WTC11 (cell line): ENCODE measurements at regions not wholly inside any gene's neighbourhood (a gene's known extent, or its start where the extent isn't known, plus 50 kb on each side); places are given as distances from the start of the nearest gene placed in this dataset.

Experiments used
- ATAC-seq: fragments of 200-7000 bp; cut with Tn5 transposase; 2 replicates; pipeline ENCODE4 v1.10.0; 2021; ENCODE audit warnings: mild to moderate bottlenecking, moderate library complexity
- CTCF ChIA-PET: fragments of 300-600 bp; sonication (Branson Sonifier 250); formaldehyde crosslinking; loops from one replicate; lab custom pipeline; 2021; ENCODE audit warnings: antibody characterized with exemption; lab: Charles Lee
- POLR2A ChIA-PET: fragments of 350-600 bp; sonication (Branson Sonifier 250); formaldehyde crosslinking; loops from one replicate; lab custom pipeline; 2021; ENCODE audit warnings: antibody characterized with exemption; lab: Charles Lee
- DNase-seq: peaks from one replicate; pipeline ENCODE4 v3.0.0; 2021; ENCODE audit warnings: low spot score
- H3K27ac Mint-ChIP-seq: 2 replicates; pipeline ENCODE4 v1.8.0; 2021; ENCODE audit warnings: mixed read lengths
- H3K27me3 Mint-ChIP-seq: 2 replicates; pipeline ENCODE4 v1.8.0; 2021; ENCODE audit warnings: low read depth, mild to moderate bottlenecking, moderate library complexity, mixed read lengths
- H3K36me3 Mint-ChIP-seq: 2 replicates; pipeline ENCODE4 v1.8.0; 2021; ENCODE audit warnings: mixed read lengths
- H3K4me1 Mint-ChIP-seq: 2 replicates; pipeline ENCODE4 v1.8.0; 2022; ENCODE audit warnings: mixed read lengths
- H3K4me3 Mint-ChIP-seq: 2 replicates; pipeline ENCODE4 v1.8.0; 2021; ENCODE audit warnings: mild to moderate bottlenecking, moderate library complexity, mixed read lengths
- H3K9me3 Mint-ChIP-seq: 2 replicates; pipeline ENCODE4 v1.8.0; 2021; ENCODE audit warnings: mixed read lengths
- CBFB ChIP-seq: sonication (generic); formaldehyde crosslinking; IDR thresholded peaks from 2 replicates; pipeline ENCODE4 v1.8.1; 2022; ENCODE audit warnings: mild to moderate bottlenecking, low read depth, missing genetic modification reagents
- ERG ChIP-seq: fragments of 250-450 bp; sonication (Bioruptor Pico); IDR thresholded peaks from 2 replicates; pipeline ENCODE4 v1.8.0; 2021; ENCODE audit warnings: mild to moderate bottlenecking
- FOXK1 ChIP-seq: sonication (generic); formaldehyde crosslinking; IDR thresholded peaks from 2 replicates; pipeline ENCODE4 v1.8.0; 2022; ENCODE audit warnings: mild to moderate bottlenecking, moderate library complexity, missing genetic modification reagents
- GRHL2 ChIP-seq: fragments of 250-450 bp; sonication (Bioruptor Pico); IDR thresholded peaks from 2 replicates; pipeline ENCODE4 v1.8.0; 2022; ENCODE audit warnings: mild to moderate bottlenecking, moderate library complexity; ENCODE audit not compliant: insufficient replicate concordance, severe bottlenecking
- HMGA2 ChIP-seq: fragments of 250-450 bp; sonication (Bioruptor Pico); IDR thresholded peaks from 2 replicates; pipeline ENCODE4 v1.4.0; 2021; ENCODE audit warnings: mild to moderate bottlenecking, moderate library complexity
- IRF2 ChIP-seq: sonication (generic); formaldehyde crosslinking; IDR thresholded peaks from 2 replicates; pipeline ENCODE4 v1.8.0; 2022; ENCODE audit warnings: low read depth, missing genetic modification reagents, borderline replicate concordance
- MXD4 ChIP-seq: fragments of 250-450 bp; sonication (Bioruptor Pico); IDR thresholded peaks from 2 replicates; pipeline ENCODE4 v1.8.0; 2021; ENCODE audit warnings: mild to moderate bottlenecking, moderate library complexity, borderline replicate concordance
- MYBL2 ChIP-seq: sonication (generic); formaldehyde crosslinking; IDR thresholded peaks from 2 replicates; pipeline ENCODE4 v1.8.1; 2023; ENCODE audit warnings: mild to moderate bottlenecking, moderate library complexity, missing genetic modification reagents
- NR1H2 ChIP-seq: sonication (generic); formaldehyde crosslinking; IDR thresholded peaks from 2 replicates; pipeline ENCODE4 v1.9.0; 2021; ENCODE audit warnings: mild to moderate bottlenecking, moderate library complexity, missing genetic modification reagents
- RELA ChIP-seq: sonication (generic); formaldehyde crosslinking; IDR thresholded peaks from 2 replicates; pipeline ENCODE4 v1.8.1; 2022; ENCODE audit warnings: missing genetic modification reagents, mild to moderate bottlenecking, borderline replicate concordance
- RORB ChIP-seq: fragments of 250-450 bp; sonication (Bioruptor Pico); IDR thresholded peaks from 2 replicates; pipeline ENCODE4 v1.9.0; 2021; ENCODE audit warnings: mild to moderate bottlenecking
- TEAD4 ChIP-seq: sonication (generic); formaldehyde crosslinking; IDR thresholded peaks from 2 replicates; pipeline ENCODE4 v1.8.0; 2022; ENCODE audit warnings: mild to moderate bottlenecking, missing genetic modification reagents
- ZBTB43 ChIP-seq: sonication (generic); formaldehyde crosslinking; IDR thresholded peaks from 2 replicates; pipeline ENCODE4 v1.8.1; 2023; ENCODE audit warnings: mild to moderate bottlenecking, missing genetic modification reagents
- ZNF219 ChIP-seq: sonication (generic); formaldehyde crosslinking; IDR thresholded peaks from 2 replicates; pipeline ENCODE4 v1.8.0; 2023; ENCODE audit warnings: missing genetic modification reagents, mild to moderate bottlenecking, borderline replicate concordance
- ZNF232 ChIP-seq: sonication (generic); formaldehyde crosslinking; IDR thresholded peaks from 2 replicates; pipeline ENCODE4 v1.8.0; 2022; ENCODE audit warnings: mild to moderate bottlenecking, missing genetic modification reagents
- ZSCAN18 ChIP-seq: fragments of 250-450 bp; sonication (Bioruptor Pico); IDR thresholded peaks from 2 replicates; pipeline ENCODE4 v2.1.2; 2022; ENCODE audit warnings: mild to moderate bottlenecking, moderate library complexity
- TF ChIP-seq, protein P1 (sequence below): sonication (generic); formaldehyde crosslinking; IDR thresholded peaks from 2 replicates; pipeline ENCODE4 v1.8.1; 2022; ENCODE audit warnings: mild to moderate bottlenecking, moderate library complexity, missing genetic modification reagents
- TF ChIP-seq, protein P2 (sequence below): sonication (generic); formaldehyde crosslinking; IDR thresholded peaks from 2 replicates; pipeline ENCODE4 v1.8.1; 2023; ENCODE audit warnings: mild to moderate bottlenecking, missing genetic modification reagents, moderate library complexity
- TF ChIP-seq, protein P3 (sequence below): fragments of 250-450 bp; sonication (Bioruptor Pico); IDR thresholded peaks from 2 replicates; pipeline ENCODE4 v1.9.0; 2021; ENCODE audit warnings: mild to moderate bottlenecking
- TF ChIP-seq, protein P4 (sequence below): sonication (generic); formaldehyde crosslinking; IDR thresholded peaks from 2 replicates; pipeline ENCODE4 v1.8.0; 2023; ENCODE audit warnings: missing genetic modification reagents, mild to moderate bottlenecking, borderline replicate concordance
- TF ChIP-seq, protein P5 (sequence below): sonication (generic); formaldehyde crosslinking; IDR thresholded peaks from 2 replicates; pipeline ENCODE4 v1.8.1; 2022; ENCODE audit warnings: low read depth, mild to moderate bottlenecking, moderate library complexity, missing genetic modification reagents, borderline replicate concordance

DNA sequence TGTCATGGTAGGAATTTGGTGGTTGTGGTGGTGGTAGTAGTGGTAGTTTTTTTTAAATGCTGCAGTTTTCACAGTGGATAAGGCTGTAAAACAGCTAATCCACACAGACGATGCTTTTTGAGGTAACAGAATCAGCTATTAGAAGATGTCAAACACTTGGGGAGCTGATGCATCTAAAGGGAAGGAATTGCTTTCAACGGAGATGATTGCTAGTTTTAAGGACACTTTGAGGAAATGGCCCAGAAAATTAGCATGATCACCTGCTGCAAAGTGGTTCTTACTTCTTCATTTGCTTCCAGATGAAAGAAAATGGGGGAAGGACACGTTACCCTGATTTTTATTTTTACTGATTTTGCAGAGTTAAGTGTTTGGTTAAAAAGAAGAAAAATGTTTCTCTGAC lies 178.2 kb upstream of the ATP10B start:
- Mint-ChIP-seq H3K4me1 (no peaks in the 10 kb centered on the region), H3K9me3 (no peaks in the 10 kb centered on the region; the same call in 1 of the 2 replicates), H3K27me3 (no peaks in the 10 kb centered on the region), H3K27ac (no peak overlapping the region), H3K4me3 (no peak overlapping the region), H3K36me3 (no peaks in the 10 kb centered on the region)
- ATAC-seq (no peak), DNase-seq (no peak)
- ChIA-PET CTCF (no interaction called here), POLR2A (no interaction called here)
- TF ChIP-seq GRHL2 (CRISPR knock-in tag) (no peak), ZNF219 (no peak), RORB (CRISPR knock-in tag) (no peak), ZBTB43 (no peak), NR1H2 (CRISPR knock-in tag) (no peak), ZSCAN18 (CRISPR knock-in tag) (no peak), MYBL2 (no peak), HMGA2 (CRISPR knock-in tag) (no peak), FOXK1 (no peak), ZNF232 (no peak)
- TF ChIP-seq, protein P1, sequence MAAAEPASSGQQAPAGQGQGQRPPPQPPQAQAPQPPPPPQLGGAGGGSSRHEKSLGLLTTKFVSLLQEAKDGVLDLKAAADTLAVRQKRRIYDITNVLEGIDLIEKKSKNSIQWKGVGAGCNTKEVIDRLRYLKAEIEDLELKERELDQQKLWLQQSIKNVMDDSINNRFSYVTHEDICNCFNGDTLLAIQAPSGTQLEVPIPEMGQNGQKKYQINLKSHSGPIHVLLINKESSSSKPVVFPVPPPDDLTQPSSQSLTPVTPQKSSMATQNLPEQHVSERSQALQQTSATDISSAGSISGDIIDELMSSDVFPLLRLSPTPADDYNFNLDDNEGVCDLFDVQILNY (CRISPR knock-in tag), result no peak
- TF ChIP-seq, protein P2, sequence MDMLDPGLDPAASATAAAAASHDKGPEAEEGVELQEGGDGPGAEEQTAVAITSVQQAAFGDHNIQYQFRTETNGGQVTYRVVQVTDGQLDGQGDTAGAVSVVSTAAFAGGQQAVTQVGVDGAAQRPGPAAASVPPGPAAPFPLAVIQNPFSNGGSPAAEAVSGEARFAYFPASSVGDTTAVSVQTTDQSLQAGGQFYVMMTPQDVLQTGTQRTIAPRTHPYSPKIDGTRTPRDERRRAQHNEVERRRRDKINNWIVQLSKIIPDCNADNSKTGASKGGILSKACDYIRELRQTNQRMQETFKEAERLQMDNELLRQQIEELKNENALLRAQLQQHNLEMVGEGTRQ (CRISPR knock-in tag), result no peak
- TF ChIP-seq, protein P3, sequence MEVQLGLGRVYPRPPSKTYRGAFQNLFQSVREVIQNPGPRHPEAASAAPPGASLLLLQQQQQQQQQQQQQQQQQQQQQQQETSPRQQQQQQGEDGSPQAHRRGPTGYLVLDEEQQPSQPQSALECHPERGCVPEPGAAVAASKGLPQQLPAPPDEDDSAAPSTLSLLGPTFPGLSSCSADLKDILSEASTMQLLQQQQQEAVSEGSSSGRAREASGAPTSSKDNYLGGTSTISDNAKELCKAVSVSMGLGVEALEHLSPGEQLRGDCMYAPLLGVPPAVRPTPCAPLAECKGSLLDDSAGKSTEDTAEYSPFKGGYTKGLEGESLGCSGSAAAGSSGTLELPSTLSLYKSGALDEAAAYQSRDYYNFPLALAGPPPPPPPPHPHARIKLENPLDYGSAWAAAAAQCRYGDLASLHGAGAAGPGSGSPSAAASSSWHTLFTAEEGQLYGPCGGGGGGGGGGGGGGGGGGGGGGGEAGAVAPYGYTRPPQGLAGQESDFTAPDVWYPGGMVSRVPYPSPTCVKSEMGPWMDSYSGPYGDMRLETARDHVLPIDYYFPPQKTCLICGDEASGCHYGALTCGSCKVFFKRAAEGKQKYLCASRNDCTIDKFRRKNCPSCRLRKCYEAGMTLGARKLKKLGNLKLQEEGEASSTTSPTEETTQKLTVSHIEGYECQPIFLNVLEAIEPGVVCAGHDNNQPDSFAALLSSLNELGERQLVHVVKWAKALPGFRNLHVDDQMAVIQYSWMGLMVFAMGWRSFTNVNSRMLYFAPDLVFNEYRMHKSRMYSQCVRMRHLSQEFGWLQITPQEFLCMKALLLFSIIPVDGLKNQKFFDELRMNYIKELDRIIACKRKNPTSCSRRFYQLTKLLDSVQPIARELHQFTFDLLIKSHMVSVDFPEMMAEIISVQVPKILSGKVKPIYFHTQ (CRISPR knock-in tag), result no peak

GRCh38 chr5:161027763-161028162 lies 175.8 kb upstream of the ATP10B start:
- Mint-ChIP-seq H3K4me3 (no peak overlapping the region), H3K4me1 (no peaks in the 10 kb centered on the region), H3K9me3 (no peaks in the 10 kb centered on the region; the same call in 1 of the 2 replicates), H3K27ac (no peak overlapping the region), H3K36me3 (no peaks in the 10 kb centered on the region), H3K27me3 (no peaks in the 10 kb centered on the region)
- CTCF ChIA-PET, result no interaction called here
- POLR2A ChIA-PET, result no interaction called here
- no peak for ATAC-seq
- DNase-seq, result no peak
- no peak for TF ChIP-seq TEAD4 (CRISPR knock-in tag)
- no peak for TF ChIP-seq CBFB (CRISPR knock-in tag)
- TF ChIP-seq, protein P4, sequence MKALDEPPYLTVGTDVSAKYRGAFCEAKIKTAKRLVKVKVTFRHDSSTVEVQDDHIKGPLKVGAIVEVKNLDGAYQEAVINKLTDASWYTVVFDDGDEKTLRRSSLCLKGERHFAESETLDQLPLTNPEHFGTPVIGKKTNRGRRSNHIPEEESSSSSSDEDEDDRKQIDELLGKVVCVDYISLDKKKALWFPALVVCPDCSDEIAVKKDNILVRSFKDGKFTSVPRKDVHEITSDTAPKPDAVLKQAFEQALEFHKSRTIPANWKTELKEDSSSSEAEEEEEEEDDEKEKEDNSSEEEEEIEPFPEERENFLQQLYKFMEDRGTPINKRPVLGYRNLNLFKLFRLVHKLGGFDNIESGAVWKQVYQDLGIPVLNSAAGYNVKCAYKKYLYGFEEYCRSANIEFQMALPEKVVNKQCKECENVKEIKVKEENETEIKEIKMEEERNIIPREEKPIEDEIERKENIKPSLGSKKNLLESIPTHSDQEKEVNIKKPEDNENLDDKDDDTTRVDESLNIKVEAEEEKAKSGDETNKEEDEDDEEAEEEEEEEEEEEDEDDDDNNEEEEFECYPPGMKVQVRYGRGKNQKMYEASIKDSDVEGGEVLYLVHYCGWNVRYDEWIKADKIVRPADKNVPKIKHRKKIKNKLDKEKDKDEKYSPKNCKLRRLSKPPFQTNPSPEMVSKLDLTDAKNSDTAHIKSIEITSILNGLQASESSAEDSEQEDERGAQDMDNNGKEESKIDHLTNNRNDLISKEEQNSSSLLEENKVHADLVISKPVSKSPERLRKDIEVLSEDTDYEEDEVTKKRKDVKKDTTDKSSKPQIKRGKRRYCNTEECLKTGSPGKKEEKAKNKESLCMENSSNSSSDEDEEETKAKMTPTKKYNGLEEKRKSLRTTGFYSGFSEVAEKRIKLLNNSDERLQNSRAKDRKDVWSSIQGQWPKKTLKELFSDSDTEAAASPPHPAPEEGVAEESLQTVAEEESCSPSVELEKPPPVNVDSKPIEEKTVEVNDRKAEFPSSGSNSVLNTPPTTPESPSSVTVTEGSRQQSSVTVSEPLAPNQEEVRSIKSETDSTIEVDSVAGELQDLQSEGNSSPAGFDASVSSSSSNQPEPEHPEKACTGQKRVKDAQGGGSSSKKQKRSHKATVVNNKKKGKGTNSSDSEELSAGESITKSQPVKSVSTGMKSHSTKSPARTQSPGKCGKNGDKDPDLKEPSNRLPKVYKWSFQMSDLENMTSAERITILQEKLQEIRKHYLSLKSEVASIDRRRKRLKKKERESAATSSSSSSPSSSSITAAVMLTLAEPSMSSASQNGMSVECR (CRISPR knock-in tag), result no peak
- no peak for TF ChIP-seq RELA (CRISPR knock-in tag)
- no peak for TF ChIP-seq ERG
- no peak for TF ChIP-seq IRF2 (CRISPR knock-in tag)
- no peak for TF ChIP-seq MXD4
- TF ChIP-seq, protein P5, sequence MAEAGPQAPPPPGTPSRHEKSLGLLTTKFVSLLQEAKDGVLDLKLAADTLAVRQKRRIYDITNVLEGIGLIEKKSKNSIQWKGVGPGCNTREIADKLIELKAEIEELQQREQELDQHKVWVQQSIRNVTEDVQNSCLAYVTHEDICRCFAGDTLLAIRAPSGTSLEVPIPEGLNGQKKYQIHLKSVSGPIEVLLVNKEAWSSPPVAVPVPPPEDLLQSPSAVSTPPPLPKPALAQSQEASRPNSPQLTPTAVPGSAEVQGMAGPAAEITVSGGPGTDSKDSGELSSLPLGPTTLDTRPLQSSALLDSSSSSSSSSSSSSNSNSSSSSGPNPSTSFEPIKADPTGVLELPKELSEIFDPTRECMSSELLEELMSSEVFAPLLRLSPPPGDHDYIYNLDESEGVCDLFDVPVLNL, result no peak
